ENCODE measurements at regions not wholly inside any gene's neighbourhood (a gene's known extent, or its start where the extent isn't known, plus 50 kb on each side); places are given as distances from the start of the nearest gene placed in this dataset.

GRCh38 chr14:71284048-71284447, 376.8 kb downstream of the PCNX1 start:
- H3K27me3 Mint-ChIP-seq (ENCODE audit: low read depth), result no peaks in the 10 kb centered on the region; the same call in 1 of the 2 replicates
- no peak overlapping the region for H3K4me3 Mint-ChIP-seq
- TF ChIP-seq ATF6 (CRISPR knock-in tag; IDR thresholded peaks at IDR 0.05) (no peak), HMGXB4 (CRISPR knock-in tag; IDR thresholded peaks at IDR 0.05) (no peak)
- peaks cover 6% of the 10 kb centered on the region; the same call in 1 of the 2 replicates for H3K36me3 Mint-ChIP-seq
- peaks cover 5% of the 10 kb centered on the region for H3K4me1 Mint-ChIP-seq
- POLR2A ChIA-PET, result interaction anchor here (0.9 kb wide), 1 partner anchor 437 kb away, joined by 3 read pairs; no protein-coding TSS in a partner anchor
- no peak for ATAC-seq
- CTCF ChIA-PET, result interaction anchor here (1.0 kb wide), 1 partner anchor 458 kb away, joined by 3 read pairs; no protein-coding TSS in a partner anchor
- H3K9me3 Mint-ChIP-seq, result peaks cover 15% of the 10 kb centered on the region
- H3K27ac Mint-ChIP-seq, result no peak overlapping the region
- DNase-seq (ENCODE audit: low spot score), result no peak

- Mint-ChIP-seq H3K4me1 (peaks cover 12% of the 10 kb centered on the region), H3K9me3 (peaks cover 19% of the 10 kb centered on the region), H3K27me3 (ENCODE audit: low read depth) (no peaks in the 10 kb centered on the region; the same call in 1 of the 2 replicates), H3K27ac (no peak overlapping the region), H3K36me3 (peaks cover 9% of the 10 kb centered on the region), H3K4me3 (no peak overlapping the region)
- CTCF ChIA-PET, result no interaction called here
- ATAC-seq, result no peak
- POLR2A ChIA-PET, result no interaction called here
- DNase-seq (ENCODE audit: low spot score), result no peak
- TF ChIP-seq ZSCAN18 (CRISPR knock-in tag; IDR thresholded peaks at IDR 0.05) (no peak), NFYB (CRISPR knock-in tag; conservative IDR thresholded peaks at IDR 0.05; ENCODE audit: low read depth) (no peak), KAT7 (CRISPR knock-in tag; IDR thresholded peaks at IDR 0.05; ENCODE audit: borderline replicate concordance) (no peak), AR (CRISPR knock-in tag; IDR thresholded peaks at IDR 0.05) (no peak), ELF4 (CRISPR knock-in tag; IDR thresholded peaks at IDR 0.05; ENCODE audit: low read depth) (no peak), NR3C1 (CRISPR knock-in tag; conservative IDR thresholded peaks at IDR 0.05; ENCODE audit: low read depth) (no peak), RORB (CRISPR knock-in tag; IDR thresholded peaks at IDR 0.05) (no peak), ZNF232 (CRISPR knock-in tag; IDR thresholded peaks at IDR 0.05) (no peak), NFE2L1 (CRISPR knock-in tag; IDR thresholded peaks at IDR 0.05) (no peak), FOXP1 (CRISPR knock-in tag; IDR thresholded peaks at IDR 0.05; ENCODE audit: borderline replicate concordance) (no peak)
These were observed 378.9 kb downstream of the PCNX1 start for GRCh38 chr14:71286126-71286525.

- H3K36me3 Mint-ChIP-seq, result peaks cover 10% of the 10 kb centered on the region
- CTCF ChIA-PET, result interaction anchor here (0.7 kb wide), 1 partner anchor 119 kb away, joined by 3 read pairs; no protein-coding TSS in a partner anchor
- ATAC-seq (no peak), DNase-seq (ENCODE audit: low spot score) (no peak)
- POLR2A ChIA-PET, result no interaction called here
- no peak overlapping the region for H3K27ac Mint-ChIP-seq
- H3K27me3 Mint-ChIP-seq (ENCODE audit: low read depth), result no peaks in the 10 kb centered on the region; the same call in 1 of the 2 replicates
- peaks cover 13% of the 10 kb centered on the region for H3K4me1 Mint-ChIP-seq
- H3K4me3 Mint-ChIP-seq, result no peak overlapping the region
- peaks cover 20% of the 10 kb centered on the region for H3K9me3 Mint-ChIP-seq
- TF ChIP-seq TEAD1 (CRISPR knock-in tag; IDR thresholded peaks at IDR 0.05) (no peak), NFYB (CRISPR knock-in tag; conservative IDR thresholded peaks at IDR 0.05; ENCODE audit: low read depth) (no peak), ZMAT4 (CRISPR knock-in tag; IDR thresholded peaks at IDR 0.05) (no peak), ZNF671 (CRISPR knock-in tag; IDR thresholded peaks at IDR 0.05) (no peak), EMX1 (CRISPR knock-in tag; IDR thresholded peaks at IDR 0.05) (no peak), ATF3 (CRISPR knock-in tag; conservative IDR thresholded peaks at IDR 0.05) (no peak), ZSCAN18 (CRISPR knock-in tag; IDR thresholded peaks at IDR 0.05) (no peak), JUN (CRISPR knock-in tag; IDR thresholded peaks at IDR 0.05) (no peak), FOXP1 (CRISPR knock-in tag; IDR thresholded peaks at IDR 0.05; ENCODE audit: borderline replicate concordance) (no peak)
These were observed 380.3 kb downstream of the PCNX1 start for GRCh38 chr14:71287567-71287966.

Data from WTC11 (cell line).